Right forelimb (tissue), 1 donor: ENCODE measurements at regions not wholly inside any gene's neighbourhood (a gene's known extent, or its start where the extent isn't known, plus 50 kb on each side); places are given as distances from the start of the nearest gene placed in this dataset.
A peak's percentile ranks its signal among the peaks of the same experiment; 100 is the strongest.

Experiments used
- DNase-seq: peaks from one replicate; pipeline ENCODE4 v3.0.0-alpha.2; 2018

GRCh38 chr4:11049001-11049400, 364.4 kb upstream of the CLNK start:
- DNase-seq, result no peak

GRCh38 chr4:11042760-11043159, 358.2 kb upstream of the CLNK start:
- DNase-seq, result no peak

- no peak for DNase-seq
These were observed 355.1 kb upstream of the CLNK start for GRCh38 chr4:11039634-11040131.

- DNase-seq, result no peak
These were observed 354.4 kb upstream of the CLNK start for GRCh38 chr4:11038926-11039325.

- DNase-seq, result no peak
These were observed 353.1 kb upstream of the CLNK start for GRCh38 chr4:11037637-11038036.

GRCh38 chr4:11028334-11028733, 343.8 kb upstream of the CLNK start:
- no peak for DNase-seq

GRCh38 chr4:11021333-11021732, 336.8 kb upstream of the CLNK start:
- DNase-seq, result no peak

GRCh38 chr4:11019451-11020240, 335.1 kb upstream of the CLNK start:
- DNase-seq, result no peak

GRCh38 chr4:11014199-11014598, 329.6 kb upstream of the CLNK start:
- DNase-seq, result no peak

- DNase-seq, result no peak
These were observed 328.6 kb upstream of the CLNK start for GRCh38 chr4:11013094-11013664.

- DNase-seq, result no peak
These were observed 326.7 kb upstream of the CLNK start for GRCh38 chr4:11011249-11011648.

GRCh38 chr4:11010624-11011023, 326.1 kb upstream of the CLNK start:
- DNase-seq, result no peak

GRCh38 chr4:11009281-11009680, 324.7 kb upstream of the CLNK start:
- DNase-seq, result no peak

- DNase-seq, result no peak
These were observed 320.7 kb upstream of the CLNK start for GRCh38 chr4:11005300-11005699.

- DNase-seq, result no peak
These were observed 320.2 kb upstream of the CLNK start for GRCh38 chr4:11004818-11005217.

- no peak for DNase-seq
These were observed 318.4 kb upstream of the CLNK start for GRCh38 chr4:11002961-11003360.

- DNase-seq, result no peak
These were observed 314.3 kb upstream of the CLNK start for GRCh38 chr4:10998846-10999245.

- no peak for DNase-seq
These were observed 300.2 kb upstream of the CLNK start for GRCh38 chr4:10984815-10985214.

- no peak for DNase-seq
These were observed 299.5 kb upstream of the CLNK start for GRCh38 chr4:10983885-10984640.

- DNase-seq, result peak; percentile 54
These were observed 298.7 kb upstream of the CLNK start for GRCh38 chr4:10983268-10983667.

- DNase-seq, result no peak
These were observed 297.7 kb upstream of the CLNK start for GRCh38 chr4:10982305-10982704.

GRCh38 chr4:10981576-10981975, 297.0 kb upstream of the CLNK start:
- no peak for DNase-seq

- DNase-seq, result no peak
These were observed 296.5 kb upstream of the CLNK start for GRCh38 chr4:10981096-10981495.

GRCh38 chr4:10979032-10979431, 294.5 kb upstream of the CLNK start:
- no peak for DNase-seq
